ENCODE measurements at regions not wholly inside any gene's neighbourhood (a gene's known extent, or its start where the extent isn't known, plus 50 kb on each side); places are given as distances from the start of the nearest gene placed in this dataset.

- TF ChIP-seq CTCF (IDR thresholded peaks at IDR 0.05) (no peak), EZH2 (IDR thresholded peaks at IDR 0.05; ENCODE audit: borderline replicate concordance, insufficient read depth, low read depth, low read length, poor library complexity, severe bottlenecking) (no peak)
Measured at GRCh38 chr10:94092848-94093247, 99.1 kb downstream of the PLCE1 start.
